DND-41 (cell line): ENCODE measurements at regions not wholly inside any gene's neighbourhood (a gene's known extent, or its start where the extent isn't known, plus 50 kb on each side); places are given as distances from the start of the nearest gene placed in this dataset.
"Not testable (repeated sequence)": the region's sequence is repeated elsewhere in the genome, so short reads cannot be mapped to it uniquely, and the experiment has no call there.

Experiments used
- ATAC-seq: fragments of 200-7000 bp; cut with Tn5 transposase; 3 replicates; pipeline ENCODE4 v1.9.1; 2021; ENCODE audit warnings: low read depth; ENCODE audit not compliant: insufficient read depth
- DNase-seq: peaks from one replicate; pipeline ENCODE4 v3.0.0-alpha.2; 2020
- H2AFZ ChIP-seq: 2 replicates; pipeline ENCODE4 v1.6.0; 2012; ENCODE audit warnings: low read depth, low read length
- H3K27ac ChIP-seq: 2 replicates; pipeline ENCODE4 v1.5.1; 2012; ENCODE audit warnings: low read length, inconsistent platforms
- H3K27me3 ChIP-seq: fragments of 200-600 bp; sonication (generic); 2 replicates; pipeline ENCODE4 v1.6.0; 2012; ENCODE audit warnings: low read length, mild to moderate bottlenecking, inconsistent platforms; ENCODE audit not compliant: insufficient read depth, poor library complexity
- H3K36me3 ChIP-seq: 2 replicates; pipeline ENCODE4 v1.5.1; 2012; ENCODE audit warnings: low read length, inconsistent platforms; ENCODE audit not compliant: insufficient read depth
- H3K4me1 ChIP-seq: 2 replicates; pipeline ENCODE4 v1.5.1; 2012; ENCODE audit warnings: mild to moderate bottlenecking, low read length; ENCODE audit not compliant: insufficient read depth
- H3K4me2 ChIP-seq: 2 replicates; pipeline ENCODE4 v1.6.0; 2012; ENCODE audit warnings: mild to moderate bottlenecking, moderate library complexity, low read length, inconsistent platforms; ENCODE audit not compliant: insufficient read depth
- H3K4me3 ChIP-seq, 2 experiments: fragments of 200-600 bp in 1 of 2; shearing (Covaris generic) in 1 of 2; 2 replicates each; pipeline ENCODE4 v1.5.1; 2012 to 2016; ENCODE audit warnings: inconsistent platforms in 2 of 2, low read length in 2 of 2, mild to moderate bottlenecking in 2 of 2, low read depth in 1 of 2, moderate library complexity in 1 of 2
- H3K79me2 ChIP-seq: 2 replicates; pipeline ENCODE4 v1.6.0; 2012; ENCODE audit warnings: low read length, inconsistent platforms; ENCODE audit not compliant: insufficient read depth
- H3K9ac ChIP-seq: 2 replicates; pipeline ENCODE4 v1.6.0; 2012; ENCODE audit warnings: low read depth, mild to moderate bottlenecking, inconsistent platforms, low read length, moderate library complexity
- H3K9me3 ChIP-seq: 2 replicates; pipeline ENCODE4 v1.5.1; 2012; ENCODE audit warnings: low read length, moderate library complexity, mild to moderate bottlenecking, inconsistent platforms; ENCODE audit not compliant: insufficient read depth, severe bottlenecking
- H4K20me1 ChIP-seq: 2 replicates; pipeline ENCODE4 v1.6.0; 2012; ENCODE audit warnings: low read length; ENCODE audit not compliant: insufficient read depth
- CTCF ChIP-seq: IDR thresholded peaks from 2 replicates; pipeline ENCODE4 v1.5.1; 2012; ENCODE audit warnings: borderline replicate concordance, low read length, moderate library complexity, mild to moderate bottlenecking; ENCODE audit not compliant: poor library complexity, severe bottlenecking; ENCODE audit errors: extremely low read depth
- EZH2 ChIP-seq: IDR thresholded peaks from 3 replicates; pipeline ENCODE4 v1.6.1; 2012; ENCODE audit warnings: borderline replicate concordance, low read depth, mild to moderate bottlenecking, moderate library complexity, low read length, inconsistent platforms; ENCODE audit not compliant: severe bottlenecking

DNA sequence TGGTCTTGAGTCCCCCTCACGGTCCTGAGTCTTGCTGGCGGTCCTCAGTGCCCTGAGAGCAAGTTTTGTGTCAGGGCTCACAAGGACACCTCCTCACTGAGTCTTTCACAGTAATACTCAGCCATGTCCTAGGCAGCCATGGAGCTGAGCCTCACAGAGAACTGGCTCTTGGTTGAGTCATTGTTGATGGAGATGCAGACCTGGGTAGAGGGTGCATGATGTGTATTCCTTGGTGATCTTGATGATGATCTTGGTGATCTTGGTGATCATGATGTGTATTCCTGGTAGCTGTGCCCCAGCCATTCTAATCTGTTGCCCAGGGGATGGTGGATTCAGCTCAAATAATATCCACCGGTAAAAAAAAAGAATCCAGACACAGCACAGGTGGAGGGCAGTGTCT lies 495.4 kb downstream of the TMEM121 start:
- Histone ChIP-seq H3K4me2 (no peak overlapping the region), H3K27me3 (no peaks in the 10 kb centered on the region), H3K36me3 (no peaks in the 10 kb centered on the region), H3K27ac (no peak overlapping the region), H2AFZ (no peak overlapping the region), H4K20me1 (no peaks in the 10 kb centered on the region), H3K9me3 (peaks cover 5% of the 10 kb centered on the region), H3K4me1 (peaks cover 46% of the 10 kb centered on the region), H3K4me3 (no peak overlapping the region), H3K79me2 (no peaks in the 10 kb centered on the region), H3K9ac (no peak overlapping the region)
- TF ChIP-seq EZH2 (no peak), CTCF (no peak)
- no peak for DNase-seq
- ATAC-seq, result no peak

DNA sequence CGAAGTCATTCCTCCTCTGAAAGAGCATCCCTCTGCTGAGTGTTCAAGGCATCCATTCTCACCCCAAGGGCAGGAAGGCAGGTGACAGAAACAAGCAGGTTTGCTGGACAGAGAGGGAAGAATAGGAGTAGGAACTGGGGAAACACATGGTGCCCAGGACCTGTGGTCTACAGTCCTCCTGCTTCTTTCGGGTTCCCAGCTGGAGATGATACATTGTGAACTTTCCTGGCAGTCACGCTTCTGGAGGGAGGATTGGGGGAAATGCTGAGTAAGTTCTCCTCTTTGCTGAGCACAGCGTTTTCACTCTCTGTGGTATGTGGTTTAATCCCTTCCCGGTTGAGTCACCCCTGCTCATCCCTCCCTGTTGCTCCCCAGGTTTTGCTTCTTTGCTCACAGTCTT lies 496.3 kb downstream of the TMEM121 start:
- H4K20me1 ChIP-seq, H3K27me3 ChIP-seq, H3K9me3 ChIP-seq, H3K79me2 ChIP-seq, H3K9ac ChIP-seq, H2AFZ ChIP-seq, H3K4me3 ChIP-seq, H3K36me3 ChIP-seq: not testable (repeated sequence)
- peak; percentile 49 for ATAC-seq
- Histone ChIP-seq H3K4me1 (peaks cover 46% of the 10 kb centered on the region), H3K4me2 (0 out of 2 replicates have a peak overlapping the region, but pooled peaks have one; percentile 22), H3K27ac (peak overlapping the region; percentile 53)
- peak; percentile 51 for DNase-seq

DNA sequence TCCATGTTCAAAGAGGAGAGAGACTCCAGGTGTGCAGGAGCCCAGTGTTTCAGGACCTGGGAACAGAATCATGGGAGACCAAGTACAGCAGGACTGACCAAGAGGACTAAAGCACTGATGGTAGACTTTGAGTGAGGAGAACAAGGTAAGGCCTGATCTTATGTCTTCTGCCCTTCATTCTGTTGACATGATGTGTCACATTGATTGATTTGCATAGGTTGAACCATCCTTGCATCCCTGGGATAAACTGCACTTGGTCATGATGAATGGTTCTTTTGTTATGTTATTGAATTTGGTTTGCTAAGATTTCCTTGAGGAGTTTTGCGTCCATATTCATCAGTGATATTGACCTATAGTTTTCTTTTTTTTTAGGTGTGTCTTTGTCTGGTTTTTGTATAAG lies 497.0 kb downstream of the TMEM121 start:
- peaks cover 46% of the 10 kb centered on the region for H3K4me1 ChIP-seq
- H3K9ac ChIP-seq, result no peak overlapping the region
- no peaks in the 10 kb centered on the region for H4K20me1 ChIP-seq
- DNase-seq, result no peak
- no peak for TF ChIP-seq CTCF
- no peak for TF ChIP-seq EZH2
- H3K4me3 ChIP-seq, result no peak overlapping the region
- no peak overlapping the region for H3K4me2 ChIP-seq
- peaks cover 5% of the 10 kb centered on the region for H3K9me3 ChIP-seq
- H3K27ac ChIP-seq, result peak overlapping the region; percentile 30
- H2AFZ ChIP-seq, result no peak overlapping the region
- ATAC-seq, result no peak
- H3K36me3 ChIP-seq, result no peaks in the 10 kb centered on the region
- no peaks in the 10 kb centered on the region for H3K79me2 ChIP-seq
- H3K27me3 ChIP-seq, result no peaks in the 10 kb centered on the region

DNA sequence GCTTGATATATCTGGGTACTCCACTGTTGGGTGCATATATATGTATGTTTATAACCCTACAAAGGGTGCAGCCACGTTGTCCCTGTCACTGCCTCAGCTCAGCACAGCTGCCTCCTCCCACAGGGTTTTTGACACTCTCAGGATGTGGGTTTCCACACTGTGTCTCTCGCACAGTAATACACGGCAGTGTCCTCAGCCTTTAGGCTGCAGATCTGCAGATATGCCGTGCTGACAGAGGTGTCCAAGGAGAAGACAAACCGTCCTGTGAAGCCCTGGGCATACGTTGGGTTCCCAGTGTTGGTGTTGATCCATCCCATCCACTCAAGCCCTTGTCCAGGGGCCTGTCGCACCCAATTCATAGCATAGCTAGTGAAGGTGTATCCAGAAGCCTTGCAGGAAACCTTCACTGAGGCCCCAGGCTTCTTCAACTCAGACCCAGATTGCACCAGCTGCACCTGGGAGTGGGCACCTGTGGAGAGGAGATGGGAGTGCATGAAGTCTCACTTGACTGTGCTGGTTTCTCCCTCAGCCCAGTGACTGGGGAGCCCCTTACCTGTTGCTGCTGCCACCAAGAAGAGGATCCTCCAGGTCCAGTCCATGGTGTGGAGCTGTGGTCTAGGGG lies 498.7 kb downstream of the TMEM121 start:
- Histone ChIP-seq H3K36me3 (no peaks in the 10 kb centered on the region), H3K79me2 (no peaks in the 10 kb centered on the region), H3K4me3 (peak overlapping the region in 1 of 2 experiments; percentile 28; a peak in 1 of 4 replicates), H3K27me3 (no peaks in the 10 kb centered on the region), H3K27ac (peak overlapping the region; percentile 81), H2AFZ (peak overlapping the region; percentile 23; the same call in 1 of the 2 replicates), H3K9me3 (peaks cover 5% of the 10 kb centered on the region), H3K4me2 (peak overlapping the region; percentile 55), H4K20me1 (no peaks in the 10 kb centered on the region), H3K9ac (peak overlapping the region; percentile 36), H3K4me1 (peaks cover 46% of the 10 kb centered on the region)
- ATAC-seq (peak; percentile 94), DNase-seq (peak; percentile 85)
- no peak for TF ChIP-seq CTCF
- no peak for TF ChIP-seq EZH2
